ENCODE measurements at regions not wholly inside any gene's neighbourhood (a gene's known extent, or its start where the extent isn't known, plus 50 kb on each side); places are given as distances from the start of the nearest gene placed in this dataset.

GRCh38 chr12:66733321-66733720 lies 54.4 kb upstream of the GRIP1 start:
- no peak for DNase-seq (ENCODE audit: low read depth, low spot score)
- ChIA-PET CTCF (no interaction called here), POLR2A (no interaction called here)
- TF ChIP-seq, protein P1, sequence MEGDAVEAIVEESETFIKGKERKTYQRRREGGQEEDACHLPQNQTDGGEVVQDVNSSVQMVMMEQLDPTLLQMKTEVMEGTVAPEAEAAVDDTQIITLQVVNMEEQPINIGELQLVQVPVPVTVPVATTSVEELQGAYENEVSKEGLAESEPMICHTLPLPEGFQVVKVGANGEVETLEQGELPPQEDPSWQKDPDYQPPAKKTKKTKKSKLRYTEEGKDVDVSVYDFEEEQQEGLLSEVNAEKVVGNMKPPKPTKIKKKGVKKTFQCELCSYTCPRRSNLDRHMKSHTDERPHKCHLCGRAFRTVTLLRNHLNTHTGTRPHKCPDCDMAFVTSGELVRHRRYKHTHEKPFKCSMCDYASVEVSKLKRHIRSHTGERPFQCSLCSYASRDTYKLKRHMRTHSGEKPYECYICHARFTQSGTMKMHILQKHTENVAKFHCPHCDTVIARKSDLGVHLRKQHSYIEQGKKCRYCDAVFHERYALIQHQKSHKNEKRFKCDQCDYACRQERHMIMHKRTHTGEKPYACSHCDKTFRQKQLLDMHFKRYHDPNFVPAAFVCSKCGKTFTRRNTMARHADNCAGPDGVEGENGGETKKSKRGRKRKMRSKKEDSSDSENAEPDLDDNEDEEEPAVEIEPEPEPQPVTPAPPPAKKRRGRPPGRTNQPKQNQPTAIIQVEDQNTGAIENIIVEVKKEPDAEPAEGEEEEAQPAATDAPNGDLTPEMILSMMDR (IDR thresholded peaks at IDR 0.05; ENCODE audit: insufficient read depth, low read length, missing control alignments), result no peak
- H3K4me3 ChIP-seq (ENCODE audit: low read depth, low read length), result no peak overlapping the region

GRCh38 chr12:66733839-66734238 lies 55.0 kb upstream of the GRIP1 start:
- ChIA-PET CTCF (no interaction called here), POLR2A (no interaction called here)
- DNase-seq (ENCODE audit: low read depth, low spot score), result no peak
- H3K4me3 ChIP-seq (ENCODE audit: low read depth, low read length), result no peak overlapping the region
- TF ChIP-seq, protein P1 (IDR thresholded peaks at IDR 0.05; ENCODE audit: insufficient read depth, low read length, missing control alignments), result no peak

- H3K4me3 ChIP-seq (ENCODE audit: low read depth, low read length), result no peak overlapping the region
- POLR2A ChIA-PET, result no interaction called here
- no peak for DNase-seq (ENCODE audit: low read depth, low spot score)
- TF ChIP-seq, protein P1 (IDR thresholded peaks at IDR 0.05; ENCODE audit: insufficient read depth, low read length, missing control alignments), result no peak
- CTCF ChIA-PET, result no interaction called here
These were observed 56.4 kb upstream of the GRIP1 start for GRCh38 chr12:66735275-66735674.

GRCh38 chr12:66736931-66737330 lies 58.1 kb upstream of the GRIP1 start:
- CTCF ChIA-PET, result no interaction called here
- no peak for DNase-seq (ENCODE audit: low read depth, low spot score)
- TF ChIP-seq, protein P1 (IDR thresholded peaks at IDR 0.05; ENCODE audit: insufficient read depth, low read length, missing control alignments), result no peak
- POLR2A ChIA-PET, result no interaction called here
- no peak overlapping the region for H3K4me3 ChIP-seq (ENCODE audit: low read depth, low read length)

GRCh38 chr12:66739266-66739665 lies 60.4 kb upstream of the GRIP1 start:
- ChIA-PET CTCF (no interaction called here), POLR2A (no interaction called here)
- TF ChIP-seq, protein P1 (IDR thresholded peaks at IDR 0.05; ENCODE audit: insufficient read depth, low read length, missing control alignments), result no peak
- H3K4me3 ChIP-seq (ENCODE audit: low read depth, low read length), result no peak overlapping the region
- DNase-seq (ENCODE audit: low read depth, low spot score), result no peak

DNA sequence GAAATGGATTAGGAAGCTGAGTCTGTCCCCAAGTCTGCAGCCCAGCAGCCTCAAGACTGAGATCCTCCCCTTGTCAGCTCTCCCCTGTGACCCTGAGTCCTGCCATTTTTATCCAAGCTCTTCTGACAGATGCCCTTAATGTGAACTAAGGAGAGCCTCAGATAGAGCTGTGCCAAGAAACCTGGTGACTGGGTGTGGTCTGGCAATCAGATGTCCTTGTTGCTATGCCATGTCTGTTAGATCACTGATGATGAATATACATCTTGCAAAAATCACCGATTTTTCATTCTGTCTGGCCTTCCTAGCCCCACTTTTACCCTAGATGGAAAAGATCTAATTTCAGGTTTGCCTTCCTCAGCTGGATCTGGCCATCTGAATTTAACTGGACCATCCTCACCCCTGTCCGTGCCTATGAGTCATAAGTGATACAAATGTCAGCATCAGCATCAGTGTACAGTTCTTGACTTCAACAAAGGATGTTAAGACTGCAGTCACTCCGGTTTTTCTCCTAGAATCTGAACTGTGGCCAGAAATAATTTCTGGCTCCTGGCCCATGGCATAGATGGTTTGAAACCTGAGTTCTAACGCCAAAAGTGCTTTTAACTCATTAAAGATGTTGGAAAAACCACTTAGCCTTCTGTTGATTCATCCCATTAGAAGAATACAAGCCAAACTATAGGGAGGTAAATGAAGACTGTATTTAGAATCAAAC lies 61.2 kb upstream of the GRIP1 start:
- no peak overlapping the region for H3K4me3 ChIP-seq (ENCODE audit: low read depth, low read length)
- TF ChIP-seq, protein P1 (IDR thresholded peaks at IDR 0.05; ENCODE audit: insufficient read depth, low read length, missing control alignments), result no peak
- ChIA-PET POLR2A (no interaction called here), CTCF (no interaction called here)
- DNase-seq (ENCODE audit: low read depth, low spot score), result no peak
